ENCODE measurements at regions not wholly inside any gene's neighbourhood (a gene's known extent, or its start where the extent isn't known, plus 50 kb on each side); places are given as distances from the start of the nearest gene placed in this dataset.

DNA sequence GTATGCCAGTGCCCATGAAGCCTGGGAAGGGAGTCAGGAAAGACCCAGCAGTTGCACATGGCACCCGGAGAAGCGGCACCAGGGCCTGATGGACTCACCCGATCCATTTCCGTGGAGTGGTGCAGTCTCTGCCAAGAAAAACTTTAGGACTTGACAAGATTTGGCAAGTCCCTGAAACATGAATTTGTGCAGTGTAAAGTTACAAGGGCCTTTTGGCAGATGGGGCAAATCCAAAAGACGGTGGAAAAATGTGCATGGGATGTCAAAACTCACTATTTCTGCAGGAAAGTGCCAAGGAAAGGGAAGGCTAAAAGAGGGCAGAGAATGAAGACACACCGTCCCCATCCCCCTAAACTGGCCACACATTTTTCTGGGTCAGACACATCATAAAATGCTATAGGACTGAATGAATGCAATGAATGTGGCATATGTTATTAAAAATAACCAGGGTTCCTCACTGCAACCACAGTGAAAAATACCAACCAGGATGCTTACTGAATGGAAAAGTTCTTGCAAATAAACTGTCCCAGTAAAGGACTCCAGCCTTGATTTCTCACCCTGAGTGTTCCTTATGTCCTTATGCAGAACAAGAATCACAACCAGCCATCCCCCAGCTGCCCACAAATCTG is 173.5 kb upstream of the SIX2 start:
- H3K27me3 ChIP-seq (ENCODE audit: insufficient read depth, poor library complexity, severe bottlenecking), result no peaks in the 10 kb centered on the region
- no peak overlapping the region for H3K27ac ChIP-seq (replicated peaks)
- no peak for DNase-seq (ENCODE audit: low read depth in 1 of 2, low spot score in 1 of 2)
- TF ChIP-seq GABPA (IDR thresholded peaks at IDR 0.05; ENCODE audit: low read depth), result no peak
- TF ChIP-seq POLR2AphosphoS5 (IDR thresholded peaks at IDR 0.05; ENCODE audit: low read depth), result no peak
- TF ChIP-seq, protein P1, sequence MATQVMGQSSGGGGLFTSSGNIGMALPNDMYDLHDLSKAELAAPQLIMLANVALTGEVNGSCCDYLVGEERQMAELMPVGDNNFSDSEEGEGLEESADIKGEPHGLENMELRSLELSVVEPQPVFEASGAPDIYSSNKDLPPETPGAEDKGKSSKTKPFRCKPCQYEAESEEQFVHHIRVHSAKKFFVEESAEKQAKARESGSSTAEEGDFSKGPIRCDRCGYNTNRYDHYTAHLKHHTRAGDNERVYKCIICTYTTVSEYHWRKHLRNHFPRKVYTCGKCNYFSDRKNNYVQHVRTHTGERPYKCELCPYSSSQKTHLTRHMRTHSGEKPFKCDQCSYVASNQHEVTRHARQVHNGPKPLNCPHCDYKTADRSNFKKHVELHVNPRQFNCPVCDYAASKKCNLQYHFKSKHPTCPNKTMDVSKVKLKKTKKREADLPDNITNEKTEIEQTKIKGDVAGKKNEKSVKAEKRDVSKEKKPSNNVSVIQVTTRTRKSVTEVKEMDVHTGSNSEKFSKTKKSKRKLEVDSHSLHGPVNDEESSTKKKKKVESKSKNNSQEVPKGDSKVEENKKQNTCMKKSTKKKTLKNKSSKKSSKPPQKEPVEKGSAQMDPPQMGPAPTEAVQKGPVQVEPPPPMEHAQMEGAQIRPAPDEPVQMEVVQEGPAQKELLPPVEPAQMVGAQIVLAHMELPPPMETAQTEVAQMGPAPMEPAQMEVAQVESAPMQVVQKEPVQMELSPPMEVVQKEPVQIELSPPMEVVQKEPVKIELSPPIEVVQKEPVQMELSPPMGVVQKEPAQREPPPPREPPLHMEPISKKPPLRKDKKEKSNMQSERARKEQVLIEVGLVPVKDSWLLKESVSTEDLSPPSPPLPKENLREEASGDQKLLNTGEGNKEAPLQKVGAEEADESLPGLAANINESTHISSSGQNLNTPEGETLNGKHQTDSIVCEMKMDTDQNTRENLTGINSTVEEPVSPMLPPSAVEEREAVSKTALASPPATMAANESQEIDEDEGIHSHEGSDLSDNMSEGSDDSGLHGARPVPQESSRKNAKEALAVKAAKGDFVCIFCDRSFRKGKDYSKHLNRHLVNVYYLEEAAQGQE (IDR thresholded peaks at IDR 0.05; ENCODE audit: insufficient replicate concordance, low read depth), result no peak
- no peak for TF ChIP-seq SPI1 (IDR thresholded peaks at IDR 0.05; ENCODE audit: borderline replicate concordance, low read depth)
- TF ChIP-seq, protein P2, sequence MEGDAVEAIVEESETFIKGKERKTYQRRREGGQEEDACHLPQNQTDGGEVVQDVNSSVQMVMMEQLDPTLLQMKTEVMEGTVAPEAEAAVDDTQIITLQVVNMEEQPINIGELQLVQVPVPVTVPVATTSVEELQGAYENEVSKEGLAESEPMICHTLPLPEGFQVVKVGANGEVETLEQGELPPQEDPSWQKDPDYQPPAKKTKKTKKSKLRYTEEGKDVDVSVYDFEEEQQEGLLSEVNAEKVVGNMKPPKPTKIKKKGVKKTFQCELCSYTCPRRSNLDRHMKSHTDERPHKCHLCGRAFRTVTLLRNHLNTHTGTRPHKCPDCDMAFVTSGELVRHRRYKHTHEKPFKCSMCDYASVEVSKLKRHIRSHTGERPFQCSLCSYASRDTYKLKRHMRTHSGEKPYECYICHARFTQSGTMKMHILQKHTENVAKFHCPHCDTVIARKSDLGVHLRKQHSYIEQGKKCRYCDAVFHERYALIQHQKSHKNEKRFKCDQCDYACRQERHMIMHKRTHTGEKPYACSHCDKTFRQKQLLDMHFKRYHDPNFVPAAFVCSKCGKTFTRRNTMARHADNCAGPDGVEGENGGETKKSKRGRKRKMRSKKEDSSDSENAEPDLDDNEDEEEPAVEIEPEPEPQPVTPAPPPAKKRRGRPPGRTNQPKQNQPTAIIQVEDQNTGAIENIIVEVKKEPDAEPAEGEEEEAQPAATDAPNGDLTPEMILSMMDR (IDR thresholded peaks at IDR 0.05; ENCODE audit: insufficient read depth, low read length), result no peak
- H3K4me3 ChIP-seq (replicated peaks; ENCODE audit: insufficient read depth, low read length), result no peak overlapping the region

DNA sequence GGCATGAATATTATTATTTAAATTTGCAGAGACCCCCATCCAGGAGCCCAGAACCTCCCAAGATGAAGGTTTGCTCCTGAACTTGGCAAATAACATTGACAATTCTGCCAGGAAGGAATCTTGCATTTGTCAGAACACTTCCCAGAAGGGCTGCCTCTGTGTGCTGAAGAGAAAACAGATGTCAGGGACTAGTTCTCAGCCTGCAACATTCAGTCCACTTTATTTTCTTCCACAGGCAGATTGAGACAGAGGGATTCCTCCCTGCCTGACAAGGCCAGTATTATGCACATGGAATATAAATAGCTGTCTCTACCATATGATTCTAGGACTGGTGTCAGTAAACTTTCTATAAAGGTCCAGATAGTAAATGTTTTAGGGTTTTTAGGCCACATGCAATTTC is 171.5 kb upstream of the SIX2 start:
- TF ChIP-seq SPI1 (IDR thresholded peaks at IDR 0.05; ENCODE audit: borderline replicate concordance, low read depth) (no peak), GABPA (IDR thresholded peaks at IDR 0.05; ENCODE audit: low read depth) (no peak), POLR2AphosphoS5 (IDR thresholded peaks at IDR 0.05; ENCODE audit: low read depth) (no peak)
- TF ChIP-seq, protein P1 (IDR thresholded peaks at IDR 0.05; ENCODE audit: insufficient replicate concordance, low read depth), result no peak
- TF ChIP-seq, protein P2 (IDR thresholded peaks at IDR 0.05; ENCODE audit: insufficient read depth, low read length), result no peak
- no peak for DNase-seq (ENCODE audit: low read depth in 1 of 2, low spot score in 1 of 2)
- no peaks in the 10 kb centered on the region for H3K27me3 ChIP-seq (ENCODE audit: insufficient read depth, poor library complexity, severe bottlenecking)
- no peak overlapping the region for H3K27ac ChIP-seq (replicated peaks)
- H3K4me3 ChIP-seq (replicated peaks; ENCODE audit: insufficient read depth, low read length), result no peak overlapping the region

DNA sequence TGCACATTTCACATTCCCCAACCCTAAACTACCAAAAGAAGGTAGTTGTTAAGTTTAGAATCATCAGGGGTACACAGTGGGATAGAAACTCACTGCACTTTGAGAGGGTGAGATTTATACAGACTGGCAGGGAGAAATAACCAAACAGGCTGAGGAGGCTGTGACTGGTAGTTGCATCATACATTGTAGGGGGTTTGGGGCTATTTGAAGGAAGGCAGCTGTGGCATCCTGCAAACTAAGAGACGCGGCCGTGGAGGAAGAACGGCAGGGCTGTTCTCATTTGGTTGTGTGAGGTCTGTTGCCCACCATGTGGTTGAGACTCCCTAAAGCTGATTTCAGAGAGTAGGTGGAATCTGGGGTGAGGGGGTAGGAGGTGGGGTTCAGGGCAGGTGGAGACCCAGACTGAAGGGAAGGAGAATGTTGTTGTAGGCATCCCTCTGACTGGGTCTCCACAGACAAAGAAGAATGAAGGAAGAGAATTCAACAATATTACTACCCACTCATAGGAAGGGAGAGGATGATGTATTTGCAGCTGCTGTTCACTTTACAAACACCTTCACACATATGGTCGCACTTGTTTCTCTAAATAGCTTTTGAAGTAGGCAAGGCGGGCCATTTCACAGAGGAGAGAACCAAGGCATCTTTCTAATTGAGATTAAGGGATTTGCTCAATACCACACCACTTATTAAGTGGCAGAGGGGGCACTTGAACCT is 170.9 kb upstream of the SIX2 start:
- no peak for DNase-seq (ENCODE audit: low read depth in 1 of 2, low spot score in 1 of 2)
- Histone ChIP-seq H3K27ac (replicated peaks) (no peak overlapping the region), H3K4me3 (replicated peaks; ENCODE audit: insufficient read depth, low read length) (no peak overlapping the region), H3K27me3 (ENCODE audit: insufficient read depth, poor library complexity, severe bottlenecking) (no peaks in the 10 kb centered on the region)
- TF ChIP-seq GABPA (IDR thresholded peaks at IDR 0.05; ENCODE audit: low read depth), result no peak
- TF ChIP-seq, protein P1 (IDR thresholded peaks at IDR 0.05; ENCODE audit: insufficient replicate concordance, low read depth), result no peak
- TF ChIP-seq SPI1 (IDR thresholded peaks at IDR 0.05; ENCODE audit: borderline replicate concordance, low read depth), result no peak
- TF ChIP-seq, protein P2 (IDR thresholded peaks at IDR 0.05; ENCODE audit: insufficient read depth, low read length), result no peak
- TF ChIP-seq POLR2AphosphoS5 (IDR thresholded peaks at IDR 0.05; ENCODE audit: low read depth), result no peak
